Astrocyte (in vitro differentiated cells and primary cell): ENCODE measurements at regions not wholly inside any gene's neighbourhood (a gene's known extent, or its start where the extent isn't known, plus 50 kb on each side); places are given as distances from the start of the nearest gene placed in this dataset.

Source experiments
- DNase-seq: peaks from one replicate; pipeline ENCODE4 v3.0.0-alpha.2; 2010; ENCODE audit warnings: low read depth
- FAIRE-seq: peaks from 2 replicates; lab custom pipeline; 2011; peaks lifted over from hg19 to GRCh38; lab: Jason Lieb, UNC
- H2AFZ ChIP-seq: 2 replicates; pipeline ENCODE4 v1.6.0; 2012; ENCODE audit warnings: low read depth, low read length, inconsistent platforms
- H3K27ac ChIP-seq: 2 replicates; pipeline ENCODE4 v1.5.1; 2011; ENCODE audit warnings: low read depth, low read length, inconsistent platforms
- H3K27me3 ChIP-seq: 2 replicates; pipeline ENCODE4 v1.6.0; 2011; ENCODE audit warnings: low read length, inconsistent platforms; ENCODE audit not compliant: insufficient read depth
- H3K36me3 ChIP-seq: 2 replicates; pipeline ENCODE4 v1.5.1; 2011; ENCODE audit warnings: low read length, inconsistent platforms; ENCODE audit not compliant: insufficient read depth
- H3K4me1 ChIP-seq: 2 replicates; pipeline ENCODE4 v1.5.1; 2011; ENCODE audit warnings: low read length, inconsistent platforms; ENCODE audit not compliant: insufficient read depth
- H3K4me2 ChIP-seq: 2 replicates; pipeline ENCODE4 v1.6.0; 2012; ENCODE audit warnings: low read length, inconsistent platforms
- H3K4me3 ChIP-seq: 2 replicates; pipeline ENCODE4 v1.5.1; 2011; ENCODE audit warnings: low read depth, mild to moderate bottlenecking, low read length, inconsistent platforms; ENCODE audit not compliant: insufficient read depth
- H3K79me2 ChIP-seq: 2 replicates; pipeline ENCODE4 v1.6.0; 2012; ENCODE audit warnings: mild to moderate bottlenecking, low read length, inconsistent platforms; ENCODE audit not compliant: insufficient read depth
- H3K9ac ChIP-seq: 2 replicates; pipeline ENCODE4 v1.6.0; 2012; ENCODE audit warnings: mild to moderate bottlenecking, low read length, inconsistent platforms
- H3K9me3 ChIP-seq: 2 replicates; pipeline ENCODE4 v1.5.1; 2012; ENCODE audit warnings: low read depth, mild to moderate bottlenecking, low read length, inconsistent platforms; ENCODE audit not compliant: insufficient read depth
- H4K20me1 ChIP-seq: 2 replicates; pipeline ENCODE4 v1.6.0; 2012; ENCODE audit warnings: low read length, inconsistent platforms; ENCODE audit not compliant: insufficient read depth
- H3K27ac Mint-ChIP-seq: one replicate; pipeline ENCODE4 v1.8.0; 2021; ENCODE audit warnings: mild to moderate bottlenecking, mixed read lengths; ENCODE audit not compliant: unreplicated experiment
- H3K27me3 Mint-ChIP-seq: one replicate; pipeline ENCODE4 v1.8.0; 2021; ENCODE audit warnings: low read depth, mixed read lengths; ENCODE audit not compliant: unreplicated experiment
- H3K36me3 Mint-ChIP-seq: one replicate; pipeline ENCODE4 v1.8.0; 2021; ENCODE audit warnings: low read depth, mixed read lengths; ENCODE audit not compliant: unreplicated experiment
- H3K4me1 Mint-ChIP-seq: one replicate; pipeline ENCODE4 v1.8.0; 2021; ENCODE audit warnings: low read depth, mixed read lengths; ENCODE audit not compliant: unreplicated experiment
- H3K4me3 Mint-ChIP-seq: one replicate; pipeline ENCODE4 v1.8.0; 2021; ENCODE audit warnings: mild to moderate bottlenecking, moderate library complexity, mixed read lengths; ENCODE audit not compliant: unreplicated experiment
- H3K9me3 Mint-ChIP-seq: one replicate; pipeline ENCODE4 v1.8.0; 2021; ENCODE audit warnings: mild to moderate bottlenecking, mixed read lengths; ENCODE audit not compliant: unreplicated experiment
- EZH2 ChIP-seq: IDR thresholded peaks from 2 replicates; pipeline ENCODE4 v1.6.1; 2012; ENCODE audit warnings: mild to moderate bottlenecking, low read length, inconsistent platforms; ENCODE audit not compliant: insufficient read depth
- TF ChIP-seq, protein P1 (sequence below): IDR thresholded peaks from 2 replicates; pipeline ENCODE4 v1.5.1; 2011; ENCODE audit warnings: low read depth, mild to moderate bottlenecking, inconsistent platforms, low read length, moderate library complexity; ENCODE audit not compliant: insufficient read depth

DNA sequence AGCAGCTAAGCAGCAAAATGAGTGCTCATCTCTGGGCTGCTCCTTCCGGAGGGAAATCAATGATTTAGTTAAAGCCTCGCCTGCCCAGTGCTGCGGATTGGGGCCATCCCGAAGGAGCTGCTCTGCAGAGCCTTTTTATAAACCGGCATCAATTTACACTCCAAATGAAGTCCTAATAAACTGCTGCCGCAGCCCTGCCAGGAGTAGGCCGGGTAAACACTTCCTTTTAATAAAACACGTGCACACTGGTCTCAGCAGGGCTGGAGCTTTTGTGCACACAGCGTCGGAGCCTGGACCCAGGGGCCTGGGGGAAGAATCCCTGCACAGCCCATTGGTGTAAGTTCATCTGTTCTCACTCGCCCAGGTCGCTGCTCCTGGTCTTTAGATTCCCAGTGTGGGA, 79.6 kb upstream of the HS3ST2 start:
- Histone ChIP-seq H3K4me1 (no peaks in the 10 kb centered on the region), H3K79me2 (no peaks in the 10 kb centered on the region), H2AFZ (no peak overlapping the region)

DNA sequence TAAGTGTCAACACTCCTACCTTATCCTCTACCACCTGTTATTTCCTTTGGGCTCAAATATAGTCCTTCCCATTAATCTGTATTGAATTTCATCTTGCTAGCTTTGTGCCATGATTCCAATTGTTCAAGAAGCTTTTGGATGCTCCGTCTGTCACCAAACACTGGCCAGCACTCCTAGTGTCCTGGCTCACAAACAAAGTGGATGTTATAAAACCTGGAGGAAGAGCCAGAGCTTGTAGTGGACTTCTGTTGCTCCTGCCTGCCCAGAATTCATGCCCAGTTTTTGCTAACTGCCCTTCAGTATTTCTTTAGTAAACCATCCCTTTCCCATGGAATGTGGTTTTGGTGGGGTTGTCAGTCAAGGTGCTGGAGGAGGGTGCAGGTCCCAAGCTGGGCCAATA, 77.2 kb upstream of the HS3ST2 start:
- Histone ChIP-seq H3K79me2 (no peaks in the 10 kb centered on the region), H3K4me1 (no peaks in the 10 kb centered on the region), H3K4me3 (no peak overlapping the region), H3K36me3 (no peaks in the 10 kb centered on the region), H3K27me3 (no peaks in the 10 kb centered on the region), H3K9me3 (no peaks in the 10 kb centered on the region), H3K4me2 (no peak overlapping the region), H2AFZ (no peak overlapping the region), H3K9ac (no peak overlapping the region), H4K20me1 (no peaks in the 10 kb centered on the region), H3K27ac (no peak overlapping the region)
- peaks cover 7% of the 10 kb centered on the region for H3K27me3 Mint-ChIP-seq
- FAIRE-seq, result no peak
- H3K9me3 Mint-ChIP-seq, result no peaks in the 10 kb centered on the region
- DNase-seq, result no peak
- H3K27ac Mint-ChIP-seq, result no peak overlapping the region
- H3K4me1 Mint-ChIP-seq, result no peaks in the 10 kb centered on the region
- TF ChIP-seq, protein P1, sequence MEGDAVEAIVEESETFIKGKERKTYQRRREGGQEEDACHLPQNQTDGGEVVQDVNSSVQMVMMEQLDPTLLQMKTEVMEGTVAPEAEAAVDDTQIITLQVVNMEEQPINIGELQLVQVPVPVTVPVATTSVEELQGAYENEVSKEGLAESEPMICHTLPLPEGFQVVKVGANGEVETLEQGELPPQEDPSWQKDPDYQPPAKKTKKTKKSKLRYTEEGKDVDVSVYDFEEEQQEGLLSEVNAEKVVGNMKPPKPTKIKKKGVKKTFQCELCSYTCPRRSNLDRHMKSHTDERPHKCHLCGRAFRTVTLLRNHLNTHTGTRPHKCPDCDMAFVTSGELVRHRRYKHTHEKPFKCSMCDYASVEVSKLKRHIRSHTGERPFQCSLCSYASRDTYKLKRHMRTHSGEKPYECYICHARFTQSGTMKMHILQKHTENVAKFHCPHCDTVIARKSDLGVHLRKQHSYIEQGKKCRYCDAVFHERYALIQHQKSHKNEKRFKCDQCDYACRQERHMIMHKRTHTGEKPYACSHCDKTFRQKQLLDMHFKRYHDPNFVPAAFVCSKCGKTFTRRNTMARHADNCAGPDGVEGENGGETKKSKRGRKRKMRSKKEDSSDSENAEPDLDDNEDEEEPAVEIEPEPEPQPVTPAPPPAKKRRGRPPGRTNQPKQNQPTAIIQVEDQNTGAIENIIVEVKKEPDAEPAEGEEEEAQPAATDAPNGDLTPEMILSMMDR, result no peak
- TF ChIP-seq EZH2, result no peak
- H3K4me3 Mint-ChIP-seq, result no peak overlapping the region
- no peaks in the 10 kb centered on the region for H3K36me3 Mint-ChIP-seq

More for the DNA sequence above, 79.6 kb upstream of the HS3ST2 start:
- no peaks in the 10 kb centered on the region for H3K36me3 Mint-ChIP-seq
- peaks cover 7% of the 10 kb centered on the region for H3K27me3 Mint-ChIP-seq
- H3K9me3 Mint-ChIP-seq, result no peaks in the 10 kb centered on the region
- Histone ChIP-seq H3K36me3 (no peaks in the 10 kb centered on the region), H4K20me1 (no peaks in the 10 kb centered on the region), H3K4me2 (no peak overlapping the region), H3K27me3 (no peaks in the 10 kb centered on the region), H3K9me3 (no peaks in the 10 kb centered on the region), H3K4me3 (no peak overlapping the region), H3K27ac (no peak overlapping the region), H3K9ac (no peak overlapping the region)
- no peaks in the 10 kb centered on the region for H3K4me1 Mint-ChIP-seq
- no peak overlapping the region for H3K27ac Mint-ChIP-seq
- no peak for TF ChIP-seq EZH2
- TF ChIP-seq, protein P1, result no peak
- DNase-seq (no peak), FAIRE-seq (no peak)
- H3K4me3 Mint-ChIP-seq, result no peak overlapping the region

GRCh38 chr16:22739077-22739476, 74.9 kb upstream of the HS3ST2 start:
- no peaks in the 10 kb centered on the region for H3K36me3 Mint-ChIP-seq
- Histone ChIP-seq H3K27ac (no peak overlapping the region), H4K20me1 (no peaks in the 10 kb centered on the region), H3K4me2 (no peak overlapping the region), H2AFZ (no peak overlapping the region), H3K4me3 (no peak overlapping the region), H3K36me3 (no peaks in the 10 kb centered on the region), H3K9me3 (no peaks in the 10 kb centered on the region), H3K4me1 (no peaks in the 10 kb centered on the region), H3K27me3 (no peaks in the 10 kb centered on the region), H3K9ac (no peak overlapping the region), H3K79me2 (no peaks in the 10 kb centered on the region)
- FAIRE-seq (no peak), DNase-seq (no peak)
- H3K4me1 Mint-ChIP-seq, result no peaks in the 10 kb centered on the region
- H3K4me3 Mint-ChIP-seq, result no peak overlapping the region
- no peak for TF ChIP-seq EZH2
- TF ChIP-seq, protein P1, result no peak
- no peak overlapping the region for H3K27ac Mint-ChIP-seq
- H3K27me3 Mint-ChIP-seq, result peaks cover 4% of the 10 kb centered on the region
- no peaks in the 10 kb centered on the region for H3K9me3 Mint-ChIP-seq
